Uterus (tissue), 2 donors: ENCODE measurements at regions not wholly inside any gene's neighbourhood (a gene's known extent, or its start where the extent isn't known, plus 50 kb on each side); places are given as distances from the start of the nearest gene placed in this dataset.

ENCODE experiments used
- CTCF ChIP-seq, 4 experiments: fragments of 200-600 bp in 2 of 4; fragments of 450-650 bp in 2 of 4; sonication (generic) in 2 of 4; IDR thresholded peaks; one replicate each; pipeline ENCODE4 v1.5.1; 2016 to 2019; ENCODE audit warnings: antibody characterized with exemption in 4 of 4, mild to moderate bottlenecking in 2 of 4, moderate library complexity in 1 of 4
- POLR2A ChIP-seq, 2 donors: fragments of 450-650 bp; IDR thresholded peaks; one replicate each; pipeline ENCODE4 v1.6.1; 2016; ENCODE audit warnings: antibody characterized with exemption in 2 of 2, mild to moderate bottlenecking in 1 of 2, moderate library complexity in 1 of 2

DNA sequence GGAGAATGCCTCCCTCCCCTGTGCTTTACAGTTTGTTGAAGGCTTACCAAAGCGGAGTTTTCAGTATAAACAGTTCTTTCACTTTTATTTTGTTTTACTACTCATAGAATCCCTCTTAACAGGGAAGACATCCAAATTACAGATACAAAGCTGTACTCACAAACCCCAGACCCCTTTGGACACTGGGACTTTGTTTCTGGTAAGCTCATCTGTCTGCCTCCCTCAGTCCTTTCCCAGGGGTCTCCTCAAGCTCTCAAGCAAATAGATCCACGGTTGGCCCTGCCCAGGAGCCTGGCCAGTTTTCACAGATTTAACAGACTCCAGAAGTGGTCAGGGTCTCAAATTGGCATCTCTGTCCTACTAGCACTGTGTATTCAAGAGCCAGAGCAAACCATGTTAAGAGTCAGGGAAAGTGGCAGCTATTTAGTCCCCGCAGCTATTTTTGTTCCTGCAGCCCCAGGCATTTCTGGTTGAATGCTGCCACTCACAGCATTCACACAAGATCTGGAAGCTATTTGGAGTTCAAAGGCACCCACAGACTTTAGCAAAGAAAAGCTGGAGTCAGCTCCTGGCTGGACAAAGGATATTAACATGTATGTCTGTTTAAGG, 54.2 kb downstream of the TMEM100 start:
- TF ChIP-seq CTCF (IDR thresholded peaks at IDR 0.05) (no peak), POLR2A (IDR thresholded peaks at IDR 0.05) (no peak)
